ENCODE measurements at regions not wholly inside any gene's neighbourhood (a gene's known extent, or its start where the extent isn't known, plus 50 kb on each side); places are given as distances from the start of the nearest gene placed in this dataset.

DNA sequence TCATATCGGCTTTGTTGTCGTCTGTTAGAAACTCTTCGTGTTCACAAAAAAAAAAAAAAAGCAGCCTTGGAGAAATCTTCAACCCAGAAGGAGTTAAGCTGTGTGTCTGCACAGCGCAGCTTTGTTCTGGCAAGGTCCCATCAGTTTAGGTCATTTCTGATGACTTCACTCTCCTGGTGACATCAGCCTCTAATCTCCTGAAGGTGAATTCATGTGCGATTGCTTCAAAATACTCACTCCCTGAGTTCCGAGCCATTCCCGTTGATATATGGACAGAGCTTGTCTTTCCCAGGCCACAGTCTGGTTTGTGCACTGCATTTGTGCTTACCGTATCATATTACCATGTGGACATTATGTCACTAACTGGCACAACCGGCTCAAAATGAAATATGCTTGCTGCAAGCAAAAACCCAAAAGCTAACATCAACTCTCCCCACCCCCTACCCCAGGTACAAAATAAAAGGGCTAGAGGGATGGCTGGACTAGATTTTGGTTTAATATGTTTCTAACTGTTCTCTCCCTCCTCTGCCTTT is 342.4 kb downstream of the KCNRG start:
- 0 out of 2 replicates have a peak overlapping the region, but pooled peaks have one; percentile 13 for H3K9ac ChIP-seq (ENCODE audit: low read depth, low read length)
- WGBS, 2 experiments (ENCODE audit: extremely low coverage in 2 of 2, insufficient read length in 1 of 2): 20% methylated on average over 1 of the region's 9 CpGs; no CpG with 5 or more reads in 1 of the 2 experiments
- no peak overlapping the region for H4K5ac ChIP-seq (ENCODE audit: low read depth, low read length)
- dilution Hi-C loops (cut with HindIII; ENCODE audit: low sequenced_read_pairs, unreplicated experiment) (no loop called here), in situ Hi-C loops (cut with MboI; ENCODE audit: low sequenced_read_pairs) (no loop called here), intact Hi-C loops (cut with micrococcal nuclease) (no loop called here)
- H4K91ac ChIP-seq (ENCODE audit: insufficient read depth, low read depth, low read length): no peak overlapping the region
- H3K9me1 ChIP-seq (ENCODE audit: insufficient read depth, low read length): peaks cover 13% of the 10 kb centered on the region; the same call in 1 of the 2 replicates
- no peak overlapping the region for H2BK5ac ChIP-seq (ENCODE audit: low read depth, low read length, poor library complexity, severe bottlenecking)
- H2BK20ac ChIP-seq (ENCODE audit: low read depth, low read length): peak overlapping the region; percentile 25; the same call in 1 of the 2 replicates
- POLR2A ChIA-PET (ENCODE audit: unreplicated experiment): interaction anchor here (0.6 to 0.7 kb wide), 2 partner anchors 54 to 864 kb away, joined by 3 to 11 read pairs; no protein-coding TSS in a partner anchor
- no peak overlapping the region for H2BK15ac ChIP-seq (ENCODE audit: low read depth, low read length)
- no peaks in the 10 kb centered on the region for H4K20me1 ChIP-seq (ENCODE audit: insufficient read depth, low read length)
- no peaks in the 10 kb centered on the region for H3K79me1 ChIP-seq (ENCODE audit: low read depth in 1 of 2, low read length in 2 of 2)
- H2AK5ac ChIP-seq (ENCODE audit: low read depth, low read length): no peak overlapping the region
- H4K8ac ChIP-seq (ENCODE audit: low read depth in 2 of 2, low read length in 2 of 2): peak overlapping the region in 1 of 2 experiments; percentile 15; a peak in 1 of 4 replicates
- no peak overlapping the region for H3K4me3 ChIP-seq (ENCODE audit: insufficient read depth, low read depth, low read length)
- CTCF ChIA-PET: interaction anchor here (0.6 kb wide), 2 partner anchors 303 to 688 kb away, joined by 3 read pairs; no protein-coding TSS in a partner anchor
- TF ChIP-seq FOS (IDR thresholded peaks at IDR 0.05; ENCODE audit: low read depth, low read length) (0 out of 2 replicates have a peak, but pooled peaks have one; percentile 18), MAFK (IDR thresholded peaks at IDR 0.05; ENCODE audit: low read depth, low read length) (peak; percentile 43; the same call in 1 of the 2 replicates), CEBPB (IDR thresholded peaks at IDR 0.05; ENCODE audit: low read depth, low read length) (peak; percentile 67), RAD21 (IDR thresholded peaks at IDR 0.05; ENCODE audit: low read length) (no peak), NFE2L2 (IDR thresholded peaks at IDR 0.05; ENCODE audit: low read depth, low read length) (no peak), BHLHE40 (IDR thresholded peaks at IDR 0.05; ENCODE audit: low read depth, low read length) (peak; percentile 45; the same call in 1 of the 2 replicates)
- H3K14ac ChIP-seq (replicated peaks; ENCODE audit: low read depth, low read length): peak overlapping the region; percentile 23; the same call in 1 of the 2 replicates
- peak overlapping the region; percentile 24 for H3K4me2 ChIP-seq (ENCODE audit: low read depth, low read length)
- H3K9me3 ChIP-seq (ENCODE audit: control insufficient read depth, insufficient read depth, low read length): no peaks in the 10 kb centered on the region
- H2AK9ac ChIP-seq (replicated peaks; ENCODE audit: low read depth, low read length, poor library complexity): no peak overlapping the region
- H3K56ac ChIP-seq (ENCODE audit: extremely low read depth, insufficient read depth, low read length): no peak overlapping the region
- no peak overlapping the region for H3K4ac ChIP-seq (ENCODE audit: low read depth, low read length)
- no peak overlapping the region for H2AFZ ChIP-seq (replicated peaks; ENCODE audit: low read length, poor library complexity)
- H3K23ac ChIP-seq (ENCODE audit: low read depth, low read length): no peak overlapping the region
- no peaks in the 10 kb centered on the region; the same call in 1 of the 2 replicates for H3K27me3 ChIP-seq (ENCODE audit: control insufficient read depth, insufficient read depth, low read length)
- H3K18ac ChIP-seq (ENCODE audit: low read depth, low read length): peak overlapping the region; percentile 8; the same call in 1 of the 2 replicates
- no peak overlapping the region for H2BK120ac ChIP-seq (ENCODE audit: low read depth, low read length)
- no peak overlapping the region for H3K27ac ChIP-seq (ENCODE audit: insufficient read depth, low read length)
- BruUV-seq (replicated peaks): no TSS peak
- H3K4me1 ChIP-seq (ENCODE audit: control insufficient read depth, insufficient read depth, low read length): peaks cover 16% of the 10 kb centered on the region
- DNase-seq: peak; percentile 93
- peak; percentile 79 for ATAC-seq (ENCODE audit: low read depth)
- no peaks in the 10 kb centered on the region for H3K36me3 ChIP-seq (ENCODE audit: control insufficient read depth, insufficient read depth, low read length)
